Left cardiac atrium (tissue), 4 donors: ENCODE measurements at regions not wholly inside any gene's neighbourhood (a gene's known extent, or its start where the extent isn't known, plus 50 kb on each side); places are given as distances from the start of the nearest gene placed in this dataset.

Source experiments
- ATAC-seq, 2 donors: fragments of 200-7000 bp; cut with Tn5 transposase; one replicate each; pipeline ENCODE4 v1.9.1; 2020; ENCODE audit warnings: mild to moderate bottlenecking in 2 of 2, moderate library complexity in 2 of 2
- DNase-seq: peaks from one replicate; pipeline ENCODE4 v3.0.0-alpha.2; 2020
- intact Hi-C, 2 donors: fragments of 100-400 bp; cut with DNase I; formaldehyde crosslinking; loops; one replicate each; pipeline versions ENCODE4 v1.14.1 to v1.15.1; 2022 to 2023
- donor health status: DM: no; HTN: yes; CAD: no.
- donor health status: DM: no; HTN: yes; CAD: no; lungs with severe emphysema.
- donor health status: DM: yes; HTN: yes; CAD: no.
- donor health status: Dilated cardiomyopathy.

DNA sequence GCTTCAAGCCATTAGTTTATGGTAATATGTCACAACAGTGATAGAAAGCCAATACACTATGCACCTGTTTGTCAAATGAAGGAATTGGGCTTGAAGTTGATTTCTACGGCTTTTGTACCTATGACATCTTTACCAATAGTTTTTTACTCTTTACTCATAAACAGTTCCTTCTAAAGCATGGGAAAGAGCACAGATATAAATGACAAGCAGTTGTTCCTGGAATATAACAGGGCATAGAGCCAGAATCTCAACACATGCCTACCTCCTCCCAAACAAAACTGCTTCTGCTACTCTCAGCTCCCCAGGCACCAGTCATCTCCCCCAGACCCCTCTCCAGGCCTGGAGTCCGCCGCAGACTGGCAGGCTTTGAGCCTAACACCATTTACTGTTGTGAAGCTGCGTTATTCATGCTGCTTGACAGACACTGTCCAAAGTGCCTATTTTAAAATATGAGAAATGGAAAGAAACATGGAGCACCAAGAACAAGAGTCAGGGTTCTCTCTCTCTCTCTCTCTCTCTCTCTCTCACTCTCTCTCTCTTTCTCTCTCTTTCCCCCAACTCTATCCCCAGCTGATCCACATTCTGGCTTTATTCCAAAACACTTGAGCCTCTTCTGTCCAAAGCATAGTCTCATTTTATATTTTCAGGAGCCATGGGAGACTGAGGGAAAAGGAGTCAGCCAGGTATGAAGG is 111.6 kb downstream of the ADRB2 start:
- intact Hi-C loops, result no loop called here
- ATAC-seq (no peak), DNase-seq (no peak)

DNA sequence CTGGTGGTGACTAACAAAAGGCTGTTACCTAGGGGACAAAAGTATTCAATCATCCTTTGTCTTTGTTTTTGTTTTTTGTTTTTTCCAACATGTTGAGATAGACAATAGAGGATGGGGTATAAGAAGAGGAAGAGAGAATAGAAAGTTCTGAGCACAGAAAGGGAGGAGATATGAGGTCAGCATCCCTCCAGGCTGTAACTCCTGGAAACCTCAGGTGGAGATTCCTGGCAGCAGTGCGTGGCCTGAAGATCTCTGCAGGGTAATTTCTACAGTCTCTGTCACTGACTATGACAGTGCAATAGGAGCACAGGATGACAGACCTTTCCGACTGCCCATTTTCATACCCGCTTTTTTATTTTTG is 112.1 kb downstream of the ADRB2 start:
- DNase-seq (no peak), ATAC-seq (no peak)
- intact Hi-C loops, result no loop called here

DNA sequence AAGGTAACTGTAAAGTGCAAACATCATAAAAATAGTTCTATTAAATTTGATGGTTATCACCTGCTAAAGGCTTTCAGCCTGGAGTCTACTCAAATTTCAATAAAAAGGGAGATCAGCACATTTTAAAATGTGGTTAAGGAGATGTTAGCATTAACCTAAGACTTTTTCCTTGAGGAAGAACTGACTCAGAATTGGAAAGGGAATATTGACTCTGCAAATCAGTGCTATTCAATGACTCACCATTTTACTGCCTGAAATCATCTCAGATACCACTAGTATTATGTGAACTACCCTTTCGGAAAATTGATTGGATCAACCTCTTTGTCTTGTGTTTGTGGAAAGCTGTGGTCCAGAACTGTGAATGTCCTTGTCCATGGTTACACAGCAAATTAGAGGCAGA is 113.3 kb downstream of the ADRB2 start:
- ATAC-seq (no peak), DNase-seq (no peak)
- intact Hi-C loops, result no loop called here

DNA sequence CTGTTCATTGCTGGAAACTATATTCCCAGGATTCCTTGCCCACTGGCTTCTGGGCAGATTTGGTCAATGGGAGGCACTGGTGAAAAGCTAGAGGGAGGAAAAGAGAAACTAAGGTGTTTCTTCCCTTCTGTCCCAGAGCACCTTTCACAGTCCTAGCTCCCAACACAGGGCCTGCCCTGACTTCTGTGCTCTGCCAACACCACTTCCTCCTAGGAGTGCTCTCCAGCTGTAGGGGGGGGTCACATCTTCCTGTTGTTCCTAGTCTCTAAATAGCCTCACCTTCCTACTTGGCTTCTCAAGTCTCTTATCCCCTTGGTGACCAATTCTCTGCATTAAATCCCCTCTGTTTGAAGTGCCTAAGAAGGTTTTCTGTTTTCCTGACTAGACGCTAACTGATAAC is 115.4 kb downstream of the ADRB2 start:
- intact Hi-C loops, result no loop called here
- ATAC-seq (no peak), DNase-seq (no peak)

DNA sequence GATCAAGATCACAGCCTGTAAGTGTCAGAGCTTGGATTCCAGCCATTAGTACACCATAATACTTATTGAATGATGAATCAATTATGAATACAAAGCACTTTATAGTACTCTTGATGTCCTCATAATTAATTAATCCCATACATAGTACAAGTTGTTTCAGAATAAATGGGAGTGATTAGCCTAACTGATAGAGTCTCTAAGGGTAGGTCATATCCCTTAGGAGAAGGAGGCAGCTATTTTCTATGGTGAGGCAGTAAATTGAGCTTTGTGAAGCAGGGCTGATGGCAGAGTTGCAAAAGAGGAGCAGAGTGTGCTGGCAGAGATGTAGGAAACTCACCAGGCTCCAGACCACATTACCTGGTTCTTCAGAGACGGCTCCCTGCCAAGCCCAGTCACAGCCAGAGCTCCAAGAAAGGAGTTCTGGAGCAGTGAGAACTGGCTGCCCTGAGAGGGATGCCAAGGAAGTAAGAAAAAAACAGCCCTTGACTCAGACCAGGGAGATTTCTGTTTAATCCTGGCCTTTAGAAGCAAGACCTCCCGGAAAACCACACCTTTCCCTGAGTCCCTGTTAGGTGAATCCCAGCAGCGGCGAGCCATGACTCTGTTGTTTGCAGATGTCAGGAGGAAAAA is 112.9 kb downstream of the SH3TC2 start:
- intact Hi-C loops, result no loop called here
- DNase-seq, result peak; percentile 40
- peak; percentile 38 to 98 for ATAC-seq

DNA sequence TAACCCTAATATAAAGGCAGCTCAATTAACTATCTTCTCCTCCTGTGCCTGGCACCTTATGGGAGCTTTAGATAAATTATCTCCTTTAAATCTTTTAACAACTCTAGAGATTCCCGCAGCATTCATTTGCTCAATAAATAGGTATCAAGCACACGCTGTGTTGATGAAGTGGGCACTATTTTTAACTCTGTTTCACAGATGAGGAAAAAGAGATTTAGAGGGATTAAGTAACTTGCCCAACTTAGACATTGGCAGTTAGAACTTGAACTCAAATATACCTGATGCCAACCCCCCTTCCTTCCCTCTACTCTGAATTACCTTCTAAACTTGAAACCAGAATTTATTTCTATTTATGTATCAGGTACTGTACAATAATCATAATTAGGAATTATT is 112.4 kb downstream of the SH3TC2 start:
- ATAC-seq, result peak in 1 of 2 donors; percentile 41
- DNase-seq, result no peak
- intact Hi-C loops, result no loop called here

DNA sequence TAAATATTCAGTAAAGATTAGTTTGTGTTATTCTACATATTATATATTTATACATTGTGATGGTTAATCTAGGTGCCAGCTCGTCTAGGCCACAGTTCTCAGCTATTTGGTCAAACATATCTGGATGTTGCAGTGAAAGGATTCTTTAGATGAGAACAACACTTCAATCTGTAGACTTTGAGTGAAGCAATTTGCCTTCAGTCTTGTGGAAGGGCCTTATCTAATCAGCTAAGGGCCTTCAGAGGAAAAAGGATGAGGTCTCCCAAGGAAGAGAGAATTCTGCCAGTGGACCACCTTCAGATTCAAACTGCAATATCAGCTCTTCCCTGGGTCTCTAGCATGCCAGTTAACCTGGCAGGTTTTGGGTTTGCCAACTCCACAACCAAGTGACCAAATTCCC is 112.0 kb downstream of the SH3TC2 start:
- intact Hi-C loops, result no loop called here
- DNase-seq (no peak), ATAC-seq (no peak)

DNA sequence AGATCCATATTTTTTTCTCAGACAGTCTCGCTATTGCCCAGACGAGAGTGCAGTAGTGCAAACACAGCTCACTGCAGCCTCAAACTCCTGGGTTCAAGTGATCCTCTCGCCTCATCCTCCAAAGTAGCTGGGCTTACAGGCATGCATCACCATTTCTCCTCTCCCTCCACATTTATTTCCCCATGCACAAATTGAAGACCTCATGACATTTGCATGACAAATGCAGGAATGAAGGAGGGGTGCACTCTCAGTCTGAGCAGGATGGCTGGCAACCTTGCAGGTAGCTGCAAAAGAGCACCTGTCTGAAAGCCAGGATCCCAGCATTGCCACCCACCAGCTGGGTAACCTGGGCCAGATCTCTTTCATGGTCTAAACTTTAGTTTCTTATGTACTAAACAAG is 111.2 kb downstream of the SH3TC2 start:
- ATAC-seq (no peak), DNase-seq (no peak)
- intact Hi-C loops, result no loop called here

DNA sequence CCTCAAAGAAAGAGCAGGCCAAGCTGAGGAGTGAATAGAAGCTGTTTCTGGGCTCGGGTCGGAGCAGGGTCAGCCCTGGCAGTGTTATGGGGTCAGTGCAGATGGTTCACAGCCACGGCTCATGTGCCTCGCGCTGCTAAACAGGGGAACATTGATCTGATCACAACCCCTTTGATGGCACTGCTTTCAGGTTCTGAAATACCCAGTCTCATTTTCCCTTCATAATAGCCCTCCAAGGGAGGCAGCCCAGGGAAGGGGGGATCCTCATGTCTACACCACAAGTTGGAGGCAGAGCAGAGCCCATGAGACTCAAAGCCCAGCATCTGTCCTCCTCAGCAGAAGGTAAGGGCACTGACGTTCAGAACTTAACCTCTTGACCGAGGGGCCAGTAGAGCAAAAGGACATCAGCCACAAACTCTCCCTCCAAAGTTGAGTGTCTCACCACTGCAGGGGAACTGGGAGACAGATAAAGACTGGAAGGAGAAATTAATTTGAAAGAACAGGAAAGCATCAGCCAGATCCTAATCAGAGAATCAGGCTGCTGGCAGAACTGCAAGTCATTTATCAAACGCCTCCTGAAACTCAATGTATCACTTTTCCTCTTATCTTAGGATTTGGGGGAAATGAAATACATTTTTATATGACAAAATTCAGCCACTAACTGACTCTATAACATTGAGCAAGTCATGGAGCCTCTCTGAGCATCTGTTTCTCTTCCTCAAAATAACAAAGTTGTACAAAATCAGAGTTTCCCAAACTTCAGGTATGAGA is 110.6 kb downstream of the SH3TC2 start:
- no peak for ATAC-seq
- DNase-seq, result no peak
- intact Hi-C loops, result no loop called here

DNA sequence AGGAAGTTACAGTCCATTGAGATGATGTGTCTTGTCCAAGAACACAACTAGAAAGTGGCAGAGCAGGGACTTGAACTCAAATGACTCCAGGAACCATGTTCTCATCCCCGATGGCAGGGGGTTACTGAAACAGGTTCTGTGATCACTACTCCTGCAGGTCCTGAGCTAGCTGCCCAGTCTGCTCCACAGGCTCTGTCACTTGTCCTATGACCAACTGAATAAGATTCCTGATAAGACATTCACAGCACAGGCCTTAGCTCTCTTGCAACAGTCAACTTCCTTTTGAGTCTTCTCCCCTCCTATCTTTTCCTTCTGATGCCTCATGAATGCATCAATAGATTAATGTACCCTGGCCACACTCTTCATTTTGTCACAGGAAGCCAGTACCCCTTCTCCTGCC is 109.2 kb downstream of the SH3TC2 start:
- intact Hi-C loops, result no loop called here
- no peak for DNase-seq
- no peak for ATAC-seq
